Tibial nerve (tissue), 3 donors: ENCODE measurements at regions not wholly inside any gene's neighbourhood (a gene's known extent, or its start where the extent isn't known, plus 50 kb on each side); places are given as distances from the start of the nearest gene placed in this dataset.

Experiments used
- CTCF ChIP-seq, 5 experiments: fragments of 200-600 bp in 3 of 5; fragments of 450-650 bp in 2 of 5; sonication (generic) in 3 of 5; IDR thresholded peaks; one replicate each; pipeline ENCODE4 v1.5.1; 2016 to 2019; ENCODE audit warnings: antibody characterized with exemption in 5 of 5, mild to moderate bottlenecking in 3 of 5, moderate library complexity in 2 of 5
- POLR2A ChIP-seq, 2 donors: fragments of 450-650 bp; IDR thresholded peaks; one replicate each; pipeline ENCODE4 v1.6.1; 2017; ENCODE audit warnings: antibody characterized with exemption in 2 of 2, mild to moderate bottlenecking in 2 of 2, moderate library complexity in 2 of 2

GRCh38 chr1:182226618-182227017 lies 165.0 kb downstream of the GLUL start:
- TF ChIP-seq CTCF (IDR thresholded peaks at IDR 0.05): no peak
- no peak for TF ChIP-seq POLR2A (IDR thresholded peaks at IDR 0.05)
